ENCODE measurements at regions not wholly inside any gene's neighbourhood (a gene's known extent, or its start where the extent isn't known, plus 50 kb on each side); places are given as distances from the start of the nearest gene placed in this dataset.

GRCh38 chr3:156620260-156620659 lies 54.1 kb upstream of the TIPARP start:
- DNase-seq (ENCODE audit: low spot score) (no peak), ATAC-seq (no peak)
- Mint-ChIP-seq H3K4me3 (no peak overlapping the region), H3K36me3 (no peaks in the 10 kb centered on the region), H3K27me3 (ENCODE audit: low read depth) (no peaks in the 10 kb centered on the region), H3K27ac (no peak overlapping the region), H3K4me1 (no peaks in the 10 kb centered on the region), H3K9me3 (peaks cover 5% of the 10 kb centered on the region; the same call in 1 of the 2 replicates)
- CTCF ChIA-PET: no interaction called here
- TF ChIP-seq NFE2L1 (CRISPR knock-in tag; IDR thresholded peaks at IDR 0.05) (peak; percentile 67; the same call in 1 of the 2 replicates), ZNF138 (CRISPR knock-in tag; conservative IDR thresholded peaks at IDR 0.05) (no peak)
- POLR2A ChIA-PET: no interaction called here

GRCh38 chr3:156619376-156619775 lies 55.0 kb upstream of the TIPARP start:
- no peak overlapping the region for H3K4me3 Mint-ChIP-seq
- no peaks in the 10 kb centered on the region for H3K36me3 Mint-ChIP-seq
- ChIA-PET CTCF (no interaction called here), POLR2A (no interaction called here)
- peaks cover 5% of the 10 kb centered on the region; the same call in 1 of the 2 replicates for H3K9me3 Mint-ChIP-seq
- ATAC-seq (no peak), DNase-seq (ENCODE audit: low spot score) (no peak)
- no peak overlapping the region for H3K27ac Mint-ChIP-seq
- H3K4me1 Mint-ChIP-seq: peaks cover 6% of the 10 kb centered on the region
- no peaks in the 10 kb centered on the region for H3K27me3 Mint-ChIP-seq (ENCODE audit: low read depth)
- no peak for TF ChIP-seq ZNF317 (CRISPR knock-in tag; IDR thresholded peaks at IDR 0.05; ENCODE audit: borderline replicate concordance, low read depth)
- TF ChIP-seq EMX1 (CRISPR knock-in tag; IDR thresholded peaks at IDR 0.05): no peak
- no peak for TF ChIP-seq KAT7 (CRISPR knock-in tag; IDR thresholded peaks at IDR 0.05; ENCODE audit: borderline replicate concordance)
- no peak for TF ChIP-seq FOXK1 (CRISPR knock-in tag; IDR thresholded peaks at IDR 0.05)
- TF ChIP-seq CDX4 (CRISPR knock-in tag; IDR thresholded peaks at IDR 0.05; ENCODE audit: borderline replicate concordance): no peak
- TF ChIP-seq GTF2I (CRISPR knock-in tag; conservative IDR thresholded peaks at IDR 0.05): no peak
- no peak for TF ChIP-seq MLX (CRISPR knock-in tag; IDR thresholded peaks at IDR 0.05)
- TF ChIP-seq ZNF121 (CRISPR knock-in tag; IDR thresholded peaks at IDR 0.05): no peak
- no peak for TF ChIP-seq RELA (CRISPR knock-in tag; IDR thresholded peaks at IDR 0.05; ENCODE audit: borderline replicate concordance)

- Mint-ChIP-seq H3K4me3 (no peak overlapping the region), H3K9me3 (peaks cover 5% of the 10 kb centered on the region; the same call in 1 of the 2 replicates), H3K36me3 (no peaks in the 10 kb centered on the region), H3K27ac (no peak overlapping the region), H3K27me3 (ENCODE audit: low read depth) (no peaks in the 10 kb centered on the region), H3K4me1 (peaks cover 9% of the 10 kb centered on the region)
- ChIA-PET CTCF (no interaction called here), POLR2A (no interaction called here)
- TF ChIP-seq CTCF (IDR thresholded peaks at IDR 0.05) (no peak), OVOL2 (CRISPR knock-in tag; IDR thresholded peaks at IDR 0.05; ENCODE audit: borderline replicate concordance) (no peak), PRDM15 (CRISPR knock-in tag; IDR thresholded peaks at IDR 0.05) (no peak), TEAD1 (CRISPR knock-in tag; IDR thresholded peaks at IDR 0.05) (no peak), USF2 (CRISPR knock-in tag; IDR thresholded peaks at IDR 0.05) (no peak), MYBL2 (CRISPR knock-in tag; IDR thresholded peaks at IDR 0.05) (no peak), E2F4 (CRISPR knock-in tag; IDR thresholded peaks at IDR 0.05; ENCODE audit: borderline replicate concordance, low read depth) (no peak), PREB (CRISPR knock-in tag; IDR thresholded peaks at IDR 0.05; ENCODE audit: borderline replicate concordance) (no peak), ZNF423 (CRISPR knock-in tag; IDR thresholded peaks at IDR 0.05) (no peak), TCF7 (CRISPR knock-in tag; IDR thresholded peaks at IDR 0.05; ENCODE audit: low read depth) (no peak)
- DNase-seq (ENCODE audit: low spot score) (no peak), ATAC-seq (no peak)
Observed at GRCh38 chr3:156617781-156618180, 56.6 kb upstream of the TIPARP start.

Measured in WTC11 (cell line).